ENCODE measurements at regions not wholly inside any gene's neighbourhood (a gene's known extent, or its start where the extent isn't known, plus 50 kb on each side); places are given as distances from the start of the nearest gene placed in this dataset.

- Histone ChIP-seq H3K27me3 (ENCODE audit: insufficient read depth in 3 of 3, low read length in 2 of 3) (no peaks in the 10 kb centered on the region), H3K4me3 (no peak overlapping the region), H3K27ac (no peak overlapping the region), H3K4me1 (no peaks in the 10 kb centered on the region), H3K36me3 (ENCODE audit: insufficient read depth in 1 of 2, low read depth in 1 of 2) (no peaks in the 10 kb centered on the region), H3K9me3 (no peaks in the 10 kb centered on the region)
- 90 to 100% (median 98%) methylated on average over 1 of the region's 1 CpG for WGBS, 3 donors
- DNase-seq = no peak
- ATAC-seq = no peak
- intact Hi-C loops (cut with DNase I) = no loop called here
- TF ChIP-seq CTCF (IDR thresholded peaks at IDR 0.05) = no peak
Measured at GRCh38 chr4:157911662-157912061, 261.2 kb downstream of the GASK1B start.

- Histone ChIP-seq H3K27ac (no peak overlapping the region), H3K27me3 (ENCODE audit: insufficient read depth in 3 of 3, low read length in 2 of 3) (no peaks in the 10 kb centered on the region), H3K36me3 (ENCODE audit: insufficient read depth in 1 of 2, low read depth in 1 of 2) (no peaks in the 10 kb centered on the region), H3K9me3 (no peaks in the 10 kb centered on the region), H3K4me3 (no peak overlapping the region), H3K4me1 (no peaks in the 10 kb centered on the region)
- intact Hi-C loops (cut with DNase I) = no loop called here
- ATAC-seq = no peak
- WGBS, 3 donors = 86 to 92% (median 87%) methylated on average over 2 of the region's 2 CpGs
- no peak for DNase-seq
- TF ChIP-seq CTCF (IDR thresholded peaks at IDR 0.05) = no peak
Measured at GRCh38 chr4:157908691-157909090, 264.1 kb downstream of the GASK1B start.

- Histone ChIP-seq H3K27me3 (ENCODE audit: insufficient read depth in 3 of 3, low read length in 2 of 3) (no peaks in the 10 kb centered on the region), H3K9me3 (no peaks in the 10 kb centered on the region), H3K4me3 (no peak overlapping the region), H3K4me1 (no peaks in the 10 kb centered on the region), H3K36me3 (ENCODE audit: insufficient read depth in 1 of 2, low read depth in 1 of 2) (no peaks in the 10 kb centered on the region), H3K27ac (no peak overlapping the region)
- TF ChIP-seq CTCF (IDR thresholded peaks at IDR 0.05) = no peak
- DNase-seq (no peak), ATAC-seq (no peak)
- intact Hi-C loops (cut with DNase I) = no loop called here
- 30 to 35% (median 33%) methylated on average over 3 of the region's 3 CpGs for WGBS, 3 donors
Measured at GRCh38 chr4:157908031-157908430, 264.8 kb downstream of the GASK1B start.

- no peak for TF ChIP-seq CTCF (IDR thresholded peaks at IDR 0.05)
- Histone ChIP-seq H3K27ac (no peak overlapping the region), H3K9me3 (no peaks in the 10 kb centered on the region), H3K4me1 (no peaks in the 10 kb centered on the region), H3K36me3 (ENCODE audit: insufficient read depth in 1 of 2, low read depth in 1 of 2) (no peaks in the 10 kb centered on the region), H3K27me3 (ENCODE audit: insufficient read depth in 3 of 3, low read length in 2 of 3) (no peaks in the 10 kb centered on the region), H3K4me3 (no peak overlapping the region)
- ATAC-seq = no peak
- 50 to 59% (median 55%) methylated on average over 5 of the region's 5 CpGs for WGBS, 3 donors
- DNase-seq = no peak
- intact Hi-C loops (cut with DNase I) = no loop called here
Measured at GRCh38 chr4:157907226-157907946, 265.4 kb downstream of the GASK1B start.

Data from psoas muscle (tissue), 7 donors.